HUDEP-2 (cell line): ENCODE measurements at regions not wholly inside any gene's neighbourhood (a gene's known extent, or its start where the extent isn't known, plus 50 kb on each side); places are given as distances from the start of the nearest gene placed in this dataset.

Experiments
- DNase-seq, 76 experiments: peaks; one replicate each; lab custom pipeline; 2025; ENCODE audit not compliant: unreplicated experiment in 76 of 76; lab: John Stamatoyannopoulos, UW

GRCh38 chr15:93196135-93196670, 107.2 kb upstream of the RGMA start:
- DNase-seq = no peak

GRCh38 chr15:93195109-93195508, 106.1 kb upstream of the RGMA start:
- DNase-seq = no peak

GRCh38 chr15:93190238-93190637, 101.2 kb upstream of the RGMA start:
- DNase-seq = no peak

- no peak for DNase-seq
Observed at GRCh38 chr15:93189561-93189960, 100.5 kb upstream of the RGMA start.

GRCh38 chr15:93188236-93188635, 99.2 kb upstream of the RGMA start:
- no peak for DNase-seq

- DNase-seq = no peak
Observed at GRCh38 chr15:93185796-93186195, 96.8 kb upstream of the RGMA start.

GRCh38 chr15:93182703-93183205, 93.7 kb upstream of the RGMA start:
- DNase-seq = no peak

GRCh38 chr15:93180656-93181055, 91.6 kb upstream of the RGMA start:
- DNase-seq = no peak

- DNase-seq = no peak
Observed at GRCh38 chr15:93180128-93180527, 91.1 kb upstream of the RGMA start.

- DNase-seq = no peak
Observed at GRCh38 chr15:93179700-93180102, 90.7 kb upstream of the RGMA start.

- no peak for DNase-seq
Observed at GRCh38 chr15:93179072-93179471, 90.1 kb upstream of the RGMA start.

GRCh38 chr15:93178371-93178770, 89.4 kb upstream of the RGMA start:
- DNase-seq = no peak

GRCh38 chr15:93176065-93176464, 87.1 kb upstream of the RGMA start:
- no peak for DNase-seq

GRCh38 chr15:93174836-93175235, 85.8 kb upstream of the RGMA start:
- no peak for DNase-seq

- no peak for DNase-seq
Observed at GRCh38 chr15:93173369-93173768, 84.4 kb upstream of the RGMA start.

GRCh38 chr15:93171476-93171875, 82.5 kb upstream of the RGMA start:
- no peak for DNase-seq

- no peak for DNase-seq
Observed at GRCh38 chr15:93170329-93170728, 81.3 kb upstream of the RGMA start.

- no peak for DNase-seq
Observed at GRCh38 chr15:93168910-93169309, 79.9 kb upstream of the RGMA start.

GRCh38 chr15:93167291-93167690, 78.3 kb upstream of the RGMA start:
- no peak for DNase-seq

- no peak for DNase-seq
Observed at GRCh38 chr15:93166675-93167074, 77.7 kb upstream of the RGMA start.

GRCh38 chr15:93165734-93166470, 76.9 kb upstream of the RGMA start:
- no peak for DNase-seq

GRCh38 chr15:93164409-93164808, 75.4 kb upstream of the RGMA start:
- no peak for DNase-seq

- DNase-seq = no peak
Observed at GRCh38 chr15:93162560-93162959, 73.5 kb upstream of the RGMA start.
